ENCODE measurements at regions not wholly inside any gene's neighbourhood (a gene's known extent, or its start where the extent isn't known, plus 50 kb on each side); places are given as distances from the start of the nearest gene placed in this dataset.

GRCh38 chr3:24838533-24838932 is 343.9 kb upstream of the THRB start:
- no peak for TF ChIP-seq CTCF (IDR thresholded peaks at IDR 0.05; ENCODE audit: low read depth, low read length)
- H3K4me3 ChIP-seq (ENCODE audit: low read depth, low read length), result no peak overlapping the region
- in situ Hi-C loops (cut with HindIII; ENCODE audit: low sequenced_read_pairs), result no loop called here
- DNase-seq (ENCODE audit: low read depth, low spot score), result no peak

- in situ Hi-C loops (cut with HindIII; ENCODE audit: low sequenced_read_pairs), result no loop called here
- no peak for DNase-seq (ENCODE audit: low read depth, low spot score)
- H3K4me3 ChIP-seq (ENCODE audit: low read depth, low read length), result no peak overlapping the region
- TF ChIP-seq CTCF (IDR thresholded peaks at IDR 0.05; ENCODE audit: low read depth, low read length), result no peak
Observed at GRCh38 chr3:24843955-24844354, 349.3 kb upstream of the THRB start.

- no peak overlapping the region for H3K4me3 ChIP-seq (ENCODE audit: low read depth, low read length)
- DNase-seq (ENCODE audit: low read depth, low spot score), result no peak
- no peak for TF ChIP-seq CTCF (IDR thresholded peaks at IDR 0.05; ENCODE audit: low read depth, low read length)
- in situ Hi-C loops (cut with HindIII; ENCODE audit: low sequenced_read_pairs), result no loop called here
Observed at GRCh38 chr3:24845524-24846155, 351.0 kb upstream of the THRB start.

- in situ Hi-C loops (cut with HindIII; ENCODE audit: low sequenced_read_pairs), result no loop called here
- no peak for DNase-seq (ENCODE audit: low read depth, low spot score)
- H3K4me3 ChIP-seq (ENCODE audit: low read depth, low read length), result no peak overlapping the region
- no peak for TF ChIP-seq CTCF (IDR thresholded peaks at IDR 0.05; ENCODE audit: low read depth, low read length)
Observed at GRCh38 chr3:24846286-24846860, 351.7 kb upstream of the THRB start.

- TF ChIP-seq CTCF (IDR thresholded peaks at IDR 0.05; ENCODE audit: low read depth, low read length), result no peak
- in situ Hi-C loops (cut with HindIII; ENCODE audit: low sequenced_read_pairs), result no loop called here
- no peak for DNase-seq (ENCODE audit: low read depth, low spot score)
- H3K4me3 ChIP-seq (ENCODE audit: low read depth, low read length), result no peak overlapping the region
Observed at GRCh38 chr3:24850245-24850644, 355.6 kb upstream of the THRB start.

- in situ Hi-C loops (cut with HindIII; ENCODE audit: low sequenced_read_pairs), result no loop called here
- TF ChIP-seq CTCF (IDR thresholded peaks at IDR 0.05; ENCODE audit: low read depth, low read length), result no peak
- DNase-seq (ENCODE audit: low read depth, low spot score), result no peak
- H3K4me3 ChIP-seq (ENCODE audit: low read depth, low read length), result no peak overlapping the region
Observed at GRCh38 chr3:24853685-24854490, 359.2 kb upstream of the THRB start.

All from astrocyte of the spinal cord (primary cell).